Hematopoietic multipotent progenitor cell treated with erythropoietin and hydrocortisone succinate and interleukin-3 and kit ligand, for 15 days (in vitro differentiated cells): ENCODE measurements at regions not wholly inside any gene's neighbourhood (a gene's known extent, or its start where the extent isn't known, plus 50 kb on each side); places are given as distances from the start of the nearest gene placed in this dataset.
"Not testable (repeated sequence)": the region's sequence is repeated elsewhere in the genome, so short reads cannot be mapped to it uniquely, and the experiment has no call there.

Source experiments
- DNase-seq: peaks from one replicate; pipeline ENCODE4 v3.0.0-alpha.2; 2015; ENCODE audit warnings: low spot score

DNA sequence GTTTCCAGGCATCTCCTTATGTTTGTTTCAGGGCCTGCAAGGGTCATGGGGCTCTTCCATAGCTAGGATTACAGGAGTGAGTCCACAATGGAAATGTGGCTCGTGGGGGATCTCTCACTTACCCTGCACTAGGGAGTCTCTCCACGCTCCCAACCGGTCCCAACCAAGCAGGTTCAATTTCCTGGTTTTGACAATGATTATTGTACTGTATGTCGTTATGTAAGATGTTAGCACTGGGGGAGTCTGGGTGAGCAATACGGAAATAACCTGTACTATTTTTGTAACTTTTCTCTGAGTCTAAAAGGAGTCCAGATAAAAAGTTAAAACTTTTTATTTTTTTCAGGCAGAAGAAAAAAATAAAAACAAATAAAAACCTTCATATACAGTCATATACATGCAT lies 325.7 kb upstream of the RGS6 start:
- no peak for DNase-seq

DNA sequence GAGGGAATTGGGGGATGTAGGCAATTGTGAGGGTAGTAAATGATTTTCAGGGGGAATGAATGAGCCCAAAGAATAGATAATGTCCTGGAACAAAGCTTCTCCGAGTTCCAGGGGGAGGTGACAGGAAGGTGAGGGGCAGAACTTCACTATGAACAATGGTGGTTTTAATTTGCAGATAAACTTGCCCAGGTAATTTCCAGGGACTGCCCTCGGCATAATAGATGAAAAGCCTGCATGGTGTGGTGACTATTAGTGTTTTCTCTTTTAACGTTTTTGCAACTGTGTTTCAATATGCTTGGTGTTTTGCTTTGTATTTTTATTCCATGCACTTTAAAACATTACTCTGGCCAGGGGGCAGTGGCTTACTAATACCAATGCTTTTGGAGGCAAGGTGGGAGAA lies 325.2 kb upstream of the RGS6 start:
- DNase-seq: no peak

DNA sequence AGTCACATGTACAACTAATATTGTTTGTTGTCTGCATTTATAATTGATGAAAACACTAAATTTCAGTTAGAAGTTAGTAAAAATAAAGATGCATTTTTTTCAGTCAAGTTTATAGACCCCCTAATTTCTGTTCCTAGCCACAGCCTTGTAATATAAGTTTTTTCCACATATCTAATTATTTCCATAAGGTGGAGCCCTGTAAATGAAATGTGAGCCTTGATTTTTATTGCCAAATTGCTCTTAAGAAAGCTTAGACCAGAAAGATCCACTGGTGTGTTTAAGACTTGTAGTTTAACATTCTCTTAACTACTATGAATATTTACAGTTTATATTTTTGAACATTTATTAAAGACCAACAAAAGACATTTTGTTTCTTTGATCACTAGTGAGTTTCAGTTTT lies 322.1 kb upstream of the RGS6 start:
- no peak for DNase-seq

- DNase-seq: no peak
These were observed 321.4 kb upstream of the RGS6 start for GRCh38 chr14:71610797-71611196.

DNA sequence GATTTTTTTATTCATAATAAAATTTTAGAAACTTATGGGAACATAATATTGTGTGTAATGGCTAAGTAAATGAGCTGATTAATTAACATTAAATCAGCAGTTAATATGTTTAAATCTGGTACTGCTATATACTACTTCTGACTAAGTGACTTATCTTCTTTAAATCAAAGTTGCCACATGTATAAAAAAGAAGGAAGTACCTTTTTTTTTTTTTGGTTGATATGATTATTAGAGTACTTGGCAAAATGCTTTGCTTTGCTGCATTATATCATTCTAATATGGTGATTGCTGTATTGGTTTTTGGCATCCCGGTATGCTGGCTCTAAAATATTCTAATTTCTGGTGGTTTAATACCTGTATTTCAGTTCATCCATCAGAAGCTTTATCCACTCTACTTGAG lies 319.1 kb upstream of the RGS6 start:
- no peak for DNase-seq

DNA sequence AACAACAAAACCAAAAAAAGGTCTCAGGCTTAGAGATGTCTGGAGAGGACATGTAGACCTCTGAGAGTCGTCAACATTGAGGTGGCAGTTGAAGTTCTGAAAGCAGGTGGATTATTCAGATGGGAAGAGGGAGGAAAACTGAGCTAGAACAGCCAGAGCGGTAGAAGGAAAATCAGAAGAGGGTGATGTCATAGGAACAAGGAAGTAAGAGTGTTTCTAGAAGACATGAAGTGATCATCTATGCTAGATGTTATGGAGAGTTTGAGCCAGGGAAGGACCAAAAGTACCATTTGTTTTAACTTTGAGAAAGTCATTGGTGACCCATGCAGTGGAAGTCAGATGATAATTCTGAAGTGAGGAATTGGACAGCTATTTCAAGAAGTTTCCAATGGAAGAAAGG lies 316.2 kb upstream of the RGS6 start:
- no peak for DNase-seq

- DNase-seq: no peak
These were observed 314.2 kb upstream of the RGS6 start for GRCh38 chr14:71618047-71618446.

GRCh38 chr14:71618716-71619115 lies 313.5 kb upstream of the RGS6 start:
- no peak for DNase-seq

DNA sequence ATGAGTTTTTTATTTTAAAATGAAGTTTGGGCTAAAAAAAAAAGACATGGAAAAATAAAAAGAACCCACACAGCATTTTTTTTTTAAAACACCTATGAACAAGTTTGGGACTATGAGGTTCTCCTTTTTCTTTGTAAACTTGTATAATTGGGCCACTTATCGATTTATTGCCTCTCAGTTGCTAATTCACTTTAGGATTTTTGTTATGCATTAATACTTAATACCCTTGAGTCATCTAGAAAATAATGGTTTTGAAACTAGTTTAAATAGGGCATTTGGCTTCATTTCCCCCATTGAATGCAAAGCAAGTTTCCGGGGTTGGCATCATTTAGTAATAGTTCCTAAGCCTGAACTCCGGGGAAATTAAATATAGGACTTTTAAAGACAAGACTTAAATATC lies 312.8 kb upstream of the RGS6 start:
- no peak for DNase-seq

GRCh38 chr14:71620401-71620800 lies 311.8 kb upstream of the RGS6 start:
- DNase-seq: no peak

- DNase-seq: no peak
These were observed 311.0 kb upstream of the RGS6 start for GRCh38 chr14:71621276-71621675.

DNA sequence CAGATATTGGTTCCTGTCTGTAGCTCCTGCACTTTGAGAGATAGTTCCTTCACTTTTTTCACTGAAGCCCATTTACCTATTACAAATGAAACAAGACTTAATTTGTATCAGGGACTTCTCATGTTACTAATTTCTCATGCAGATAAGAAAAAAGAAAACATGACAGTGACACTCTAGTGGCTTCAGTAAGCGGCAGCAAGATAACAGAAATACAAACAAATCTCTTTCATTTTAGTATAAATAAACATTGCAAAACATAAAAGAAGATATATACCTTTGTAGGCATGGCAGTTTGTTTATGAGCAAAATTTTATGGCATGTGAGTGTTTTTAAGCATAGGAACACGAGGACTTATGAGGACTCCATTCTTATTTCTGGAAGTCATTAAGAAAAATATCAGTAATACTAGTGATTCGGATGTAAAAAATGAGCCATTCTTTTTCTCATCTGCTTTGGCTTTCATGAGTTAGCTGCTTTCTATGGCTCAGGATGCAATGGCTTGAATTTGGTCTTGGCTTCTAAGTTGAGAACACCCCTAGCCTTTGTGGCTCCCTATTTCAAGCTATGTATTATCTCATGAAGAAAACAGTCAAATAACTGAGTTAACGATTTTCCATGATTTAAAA lies 310.1 kb upstream of the RGS6 start:
- DNase-seq: no peak

- no peak for DNase-seq
These were observed 308.3 kb upstream of the RGS6 start for GRCh38 chr14:71623939-71624338.

DNA sequence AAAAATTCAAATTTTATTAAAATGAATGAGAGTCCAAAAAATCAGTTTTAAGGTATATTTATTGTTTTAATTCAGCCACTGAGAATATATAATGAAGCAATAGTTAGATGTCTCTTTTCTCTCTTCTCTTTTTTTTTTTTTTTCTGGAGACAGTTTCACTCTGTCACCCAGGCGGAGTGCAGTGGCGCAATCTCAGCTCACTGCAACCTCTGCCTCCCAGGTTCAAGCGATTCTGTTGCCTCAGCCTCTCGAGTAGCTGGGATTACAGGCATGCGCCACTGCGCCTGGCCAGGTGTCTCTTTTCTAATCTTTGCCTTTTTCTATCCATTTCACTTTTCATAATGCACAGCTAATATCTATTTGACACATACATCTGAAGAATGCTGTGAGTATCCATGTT lies 307.1 kb upstream of the RGS6 start:
- no peak for DNase-seq

DNA sequence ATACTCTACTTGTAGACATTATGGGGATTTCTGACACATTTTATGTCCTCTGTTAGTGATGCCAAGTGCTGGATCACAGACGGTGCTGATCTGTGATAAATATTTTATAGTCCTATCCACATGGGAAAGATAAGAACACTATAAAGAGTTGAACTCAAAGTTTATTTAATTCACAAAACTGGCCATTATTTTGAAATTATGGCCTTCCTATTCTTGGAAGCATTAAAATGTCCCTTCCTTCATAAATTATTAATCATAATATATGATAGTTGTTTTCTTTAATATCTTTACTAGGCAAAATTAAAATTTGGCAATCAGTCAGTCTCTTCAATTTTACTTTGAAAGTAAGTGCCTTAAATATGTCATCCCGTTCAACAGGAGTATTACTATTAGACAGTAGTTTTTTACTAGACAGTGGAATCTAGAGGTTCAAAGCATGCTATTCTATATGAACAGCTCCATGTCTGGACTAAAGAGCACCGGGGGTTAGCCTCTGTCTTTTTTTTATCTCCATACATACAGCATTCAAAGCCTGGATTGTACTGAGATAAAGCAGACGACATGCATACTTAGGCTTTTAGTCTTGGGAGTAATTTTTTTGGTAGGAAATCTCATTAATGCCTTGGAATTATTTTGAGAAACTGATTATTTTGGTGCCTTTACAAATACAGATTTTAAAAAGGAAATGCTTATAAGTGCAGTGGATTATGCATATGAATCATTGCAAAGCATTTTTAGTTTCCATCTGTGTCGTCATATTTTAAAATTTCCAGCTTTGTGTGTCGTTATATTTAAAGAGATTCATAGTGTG lies 306.1 kb upstream of the RGS6 start:
- DNase-seq: no peak

DNA sequence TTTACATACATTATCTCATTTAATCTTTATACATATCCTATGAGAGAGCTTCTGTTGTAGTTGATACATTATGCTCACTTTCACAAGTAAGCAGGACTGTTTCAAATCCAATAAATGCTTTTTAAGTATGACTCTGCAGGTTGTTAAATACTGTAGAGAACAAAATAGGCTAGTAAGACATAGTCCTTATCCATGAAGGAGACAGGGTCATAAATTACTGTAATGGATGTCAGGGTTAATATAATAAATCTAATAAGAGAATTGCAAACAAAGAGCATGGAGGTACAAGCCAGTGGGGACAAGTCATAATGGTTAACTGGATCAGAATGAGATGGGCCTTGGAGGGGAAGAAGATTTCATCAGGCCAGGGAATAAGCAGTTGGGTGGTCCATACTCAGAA lies 303.8 kb upstream of the RGS6 start:
- no peak for DNase-seq

DNA sequence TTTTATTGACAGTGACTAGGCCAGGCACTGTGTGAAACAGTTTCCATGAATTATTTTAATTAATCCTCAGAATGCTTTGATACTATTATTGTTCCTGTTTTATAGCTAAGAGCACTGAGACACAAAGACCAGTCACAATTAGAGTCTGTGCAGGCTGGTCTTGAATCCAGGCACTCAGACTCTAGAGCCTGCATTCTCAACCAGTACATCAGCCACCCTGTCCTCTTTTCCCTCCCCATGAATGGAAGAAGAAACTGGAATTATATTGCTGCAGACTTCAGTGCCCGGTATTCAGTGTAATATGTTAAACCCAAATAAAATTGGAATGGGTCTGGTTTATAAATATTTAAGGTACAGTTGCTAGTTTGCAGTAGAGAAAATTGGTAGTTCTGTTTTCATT lies 303.0 kb upstream of the RGS6 start:
- DNase-seq: no peak

DNA sequence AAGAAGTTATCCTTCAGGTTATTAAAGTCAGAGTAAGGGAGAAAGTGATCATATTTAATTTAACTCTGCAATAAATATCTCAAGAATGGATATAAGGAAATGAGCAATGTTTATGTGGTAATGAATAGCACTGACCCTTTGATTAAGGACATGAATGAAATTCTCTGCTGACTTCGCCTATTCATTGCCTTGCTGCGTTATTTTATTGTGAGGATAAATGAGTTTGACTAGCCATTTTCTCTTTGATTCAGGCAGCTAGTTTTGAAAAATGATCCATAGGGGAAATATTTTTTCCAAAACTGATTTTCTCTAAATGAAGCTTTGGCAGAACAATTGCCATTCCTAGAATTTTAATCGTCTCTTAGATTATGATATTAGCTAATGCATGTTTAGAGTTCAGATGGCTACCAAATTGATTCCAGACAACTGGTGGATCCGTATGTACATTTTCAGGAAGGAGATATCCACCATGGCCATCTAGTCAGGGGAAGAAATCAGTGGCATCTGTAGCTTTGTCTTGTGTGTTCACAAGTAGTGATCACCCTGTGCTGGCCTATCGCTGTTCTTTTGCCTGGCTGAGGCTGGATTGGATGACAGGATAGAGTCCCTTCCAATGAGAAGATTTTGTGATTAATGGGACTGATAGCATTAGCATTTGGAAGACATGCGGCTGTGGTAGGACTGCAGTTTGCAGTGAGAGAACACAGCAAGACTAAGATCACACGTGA lies 302.3 kb upstream of the RGS6 start:
- no peak for DNase-seq

- not testable (repeated sequence) for DNase-seq
These were observed 301.2 kb upstream of the RGS6 start for GRCh38 chr14:71631030-71631429.

- no peak for DNase-seq
These were observed 299.7 kb upstream of the RGS6 start for GRCh38 chr14:71632440-71632946.

DNA sequence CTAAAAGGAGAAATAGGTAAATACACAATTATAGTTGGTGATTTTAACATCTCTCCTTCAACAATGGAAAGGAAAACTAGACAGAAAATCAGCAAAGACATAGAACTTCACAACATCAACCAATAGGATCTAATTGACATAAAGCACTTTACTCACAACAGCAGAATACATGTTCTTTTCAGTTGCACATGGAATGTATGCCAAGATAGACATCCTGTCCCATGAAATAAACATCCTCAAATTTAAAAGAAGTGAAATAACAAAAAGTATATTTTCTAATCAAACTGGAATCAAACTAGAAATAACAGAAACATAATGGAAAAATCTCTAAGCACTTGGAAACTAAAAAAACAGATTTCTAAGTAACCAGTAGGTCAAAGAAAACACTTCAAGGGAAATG lies 296.2 kb upstream of the RGS6 start:
- DNase-seq: no peak

GRCh38 chr14:71636820-71637471 lies 295.3 kb upstream of the RGS6 start:
- DNase-seq: no peak
